ENCODE measurements at regions not wholly inside any gene's neighbourhood (a gene's known extent, or its start where the extent isn't known, plus 50 kb on each side); places are given as distances from the start of the nearest gene placed in this dataset.

DNA sequence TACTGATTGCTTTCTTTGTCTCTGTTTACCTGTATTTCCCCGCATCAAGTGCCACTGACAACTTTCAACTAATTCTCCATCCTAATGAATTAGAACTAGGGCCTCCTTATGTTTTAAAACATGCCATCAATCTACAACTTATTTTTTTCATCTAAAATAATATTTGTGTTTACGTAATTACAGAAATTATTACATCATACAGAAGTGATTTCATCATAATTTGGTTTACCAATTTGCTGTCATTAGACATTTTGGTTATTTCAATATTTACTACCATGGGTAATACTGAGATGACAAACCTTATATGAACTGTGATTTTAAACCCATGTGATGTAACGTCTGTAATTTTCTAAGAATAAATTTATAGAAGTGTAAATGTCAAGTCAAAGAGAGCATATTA, 468.0 kb upstream of the IL12A start:
- Histone ChIP-seq H2AFZ (ENCODE audit: low read depth) (no peak overlapping the region), H3K27ac (ENCODE audit: low read depth in 2 of 2, low read length in 1 of 2) (no peak overlapping the region), H3K9me3 (no peaks in the 10 kb centered on the region), H3K27me3 (ENCODE audit: insufficient read depth) (0 out of 2 replicates have a peak, but pooled peaks cover 7% of the 10 kb centered on the region), H3F3A (replicated peaks; ENCODE audit: insufficient read depth) (no peaks in the 10 kb centered on the region), H3K9ac (no peak overlapping the region), H3K4me2 (no peak overlapping the region), H4K20me1 (ENCODE audit: insufficient read depth) (no peaks in the 10 kb centered on the region), H3K36me3 (replicated peaks in 1 of 2; ENCODE audit: control insufficient read depth in 1 of 2, insufficient read depth in 2 of 2, low read length in 1 of 2) (no peaks in the 10 kb centered on the region), H3K4me3 (ENCODE audit: low read depth in 2 of 2, low read length in 1 of 2) (no peak overlapping the region), H3K4me1 (ENCODE audit: control insufficient read depth in 1 of 2, insufficient read depth in 2 of 2, low read depth in 1 of 2, low read length in 1 of 2) (no peaks in the 10 kb centered on the region), H3K79me2 (ENCODE audit: insufficient read depth) (no peaks in the 10 kb centered on the region), H3K9me2 (no peaks in the 10 kb centered on the region)
- 47% methylated on average over 3 of the region's 3 CpGs for WGBS (ENCODE audit: low lambda C conversion rate)
- DNase-seq, result no peak
- ChIA-PET POLR2A (no interaction called here), CTCF (no interaction called here)
- no peak for TF ChIP-seq MEF2A (IDR thresholded peaks at IDR 0.05; ENCODE audit: borderline replicate concordance, low read depth)
- TF ChIP-seq NRF1 (IDR thresholded peaks at IDR 0.05; ENCODE audit: low read depth, low read length), result no peak
- TF ChIP-seq SIN3A (IDR thresholded peaks at IDR 0.05; ENCODE audit: borderline replicate concordance, low read depth, low read length), result no peak
- no peak for TF ChIP-seq TCF12 (IDR thresholded peaks at IDR 0.05)

DNA sequence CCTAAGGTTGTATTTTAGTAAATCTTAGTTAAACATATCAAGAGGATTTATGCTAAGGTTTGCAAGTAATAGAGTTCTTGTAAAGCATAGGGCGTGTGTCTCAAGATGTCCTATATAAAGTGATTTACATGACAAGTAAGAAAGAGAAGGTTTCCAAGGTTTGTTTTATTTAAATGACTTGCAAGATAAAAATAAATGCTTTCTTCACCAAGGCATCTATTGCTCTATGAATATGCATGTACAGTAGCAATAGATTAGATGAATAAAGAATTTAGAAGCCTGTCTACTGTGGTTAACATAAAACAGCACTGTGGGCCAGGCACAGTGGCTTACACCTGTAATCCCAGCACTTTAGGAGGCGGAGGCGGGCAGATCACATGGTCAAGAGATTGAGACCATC, 466.4 kb upstream of the IL12A start:
- Histone ChIP-seq H2AFZ (ENCODE audit: low read depth) (no peak overlapping the region), H3K9me3 (no peaks in the 10 kb centered on the region), H3K4me2 (no peak overlapping the region), H3K4me3 (ENCODE audit: low read depth in 2 of 2, low read length in 1 of 2) (no peak overlapping the region), H3K9me2 (no peaks in the 10 kb centered on the region), H3K4me1 (ENCODE audit: control insufficient read depth in 1 of 2, insufficient read depth in 2 of 2, low read depth in 1 of 2, low read length in 1 of 2) (no peaks in the 10 kb centered on the region), H4K20me1 (ENCODE audit: insufficient read depth) (no peaks in the 10 kb centered on the region), H3K9ac (no peak overlapping the region), H3K79me2 (ENCODE audit: insufficient read depth) (no peaks in the 10 kb centered on the region), H3F3A (replicated peaks; ENCODE audit: insufficient read depth) (no peaks in the 10 kb centered on the region), H3K27ac (ENCODE audit: low read depth in 2 of 2, low read length in 1 of 2) (no peak overlapping the region), H3K36me3 (replicated peaks in 1 of 2; ENCODE audit: control insufficient read depth in 1 of 2, insufficient read depth in 2 of 2, low read length in 1 of 2) (no peaks in the 10 kb centered on the region), H3K27me3 (ENCODE audit: insufficient read depth) (no peaks in the 10 kb centered on the region)
- 40% methylated on average over 3 of the region's 3 CpGs for WGBS (ENCODE audit: low lambda C conversion rate)
- ChIA-PET CTCF (no interaction called here), POLR2A (no interaction called here)
- no peak for DNase-seq
- TF ChIP-seq RCOR1 (IDR thresholded peaks at IDR 0.05; ENCODE audit: low read length), result no peak
- TF ChIP-seq GATA2 (CRISPR knock-in tag; IDR thresholded peaks at IDR 0.05), result no peak
- TF ChIP-seq RAD21 (IDR thresholded peaks at IDR 0.05; ENCODE audit: low read length), result no peak
- TF ChIP-seq, protein P1, sequence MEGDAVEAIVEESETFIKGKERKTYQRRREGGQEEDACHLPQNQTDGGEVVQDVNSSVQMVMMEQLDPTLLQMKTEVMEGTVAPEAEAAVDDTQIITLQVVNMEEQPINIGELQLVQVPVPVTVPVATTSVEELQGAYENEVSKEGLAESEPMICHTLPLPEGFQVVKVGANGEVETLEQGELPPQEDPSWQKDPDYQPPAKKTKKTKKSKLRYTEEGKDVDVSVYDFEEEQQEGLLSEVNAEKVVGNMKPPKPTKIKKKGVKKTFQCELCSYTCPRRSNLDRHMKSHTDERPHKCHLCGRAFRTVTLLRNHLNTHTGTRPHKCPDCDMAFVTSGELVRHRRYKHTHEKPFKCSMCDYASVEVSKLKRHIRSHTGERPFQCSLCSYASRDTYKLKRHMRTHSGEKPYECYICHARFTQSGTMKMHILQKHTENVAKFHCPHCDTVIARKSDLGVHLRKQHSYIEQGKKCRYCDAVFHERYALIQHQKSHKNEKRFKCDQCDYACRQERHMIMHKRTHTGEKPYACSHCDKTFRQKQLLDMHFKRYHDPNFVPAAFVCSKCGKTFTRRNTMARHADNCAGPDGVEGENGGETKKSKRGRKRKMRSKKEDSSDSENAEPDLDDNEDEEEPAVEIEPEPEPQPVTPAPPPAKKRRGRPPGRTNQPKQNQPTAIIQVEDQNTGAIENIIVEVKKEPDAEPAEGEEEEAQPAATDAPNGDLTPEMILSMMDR (IDR thresholded peaks at IDR 0.05), result no peak
- TF ChIP-seq TAF1 (IDR thresholded peaks at IDR 0.05; ENCODE audit: borderline replicate concordance, low read depth, low read length), result no peak
- no peak for TF ChIP-seq RFX5 (IDR thresholded peaks at IDR 0.05; ENCODE audit: low read length)
- no peak for TF ChIP-seq TCF12 (IDR thresholded peaks at IDR 0.05)
- TF ChIP-seq EZH2phosphoT487 (IDR thresholded peaks at IDR 0.05; ENCODE audit: borderline replicate concordance, low read depth), result no peak
- no peak for TF ChIP-seq JUND (IDR thresholded peaks at IDR 0.05)
- TF ChIP-seq, protein P2, sequence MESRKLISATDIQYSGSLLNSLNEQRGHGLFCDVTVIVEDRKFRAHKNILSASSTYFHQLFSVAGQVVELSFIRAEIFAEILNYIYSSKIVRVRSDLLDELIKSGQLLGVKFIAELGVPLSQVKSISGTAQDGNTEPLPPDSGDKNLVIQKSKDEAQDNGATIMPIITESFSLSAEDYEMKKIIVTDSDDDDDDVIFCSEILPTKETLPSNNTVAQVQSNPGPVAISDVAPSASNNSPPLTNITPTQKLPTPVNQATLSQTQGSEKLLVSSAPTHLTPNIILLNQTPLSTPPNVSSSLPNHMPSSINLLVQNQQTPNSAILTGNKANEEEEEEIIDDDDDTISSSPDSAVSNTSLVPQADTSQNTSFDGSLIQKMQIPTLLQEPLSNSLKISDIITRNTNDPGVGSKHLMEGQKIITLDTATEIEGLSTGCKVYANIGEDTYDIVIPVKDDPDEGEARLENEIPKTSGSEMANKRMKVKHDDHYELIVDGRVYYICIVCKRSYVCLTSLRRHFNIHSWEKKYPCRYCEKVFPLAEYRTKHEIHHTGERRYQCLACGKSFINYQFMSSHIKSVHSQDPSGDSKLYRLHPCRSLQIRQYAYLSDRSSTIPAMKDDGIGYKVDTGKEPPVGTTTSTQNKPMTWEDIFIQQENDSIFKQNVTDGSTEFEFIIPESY (IDR thresholded peaks at IDR 0.05; ENCODE audit: borderline replicate concordance, low read depth), result no peak
- TF ChIP-seq, protein P3, sequence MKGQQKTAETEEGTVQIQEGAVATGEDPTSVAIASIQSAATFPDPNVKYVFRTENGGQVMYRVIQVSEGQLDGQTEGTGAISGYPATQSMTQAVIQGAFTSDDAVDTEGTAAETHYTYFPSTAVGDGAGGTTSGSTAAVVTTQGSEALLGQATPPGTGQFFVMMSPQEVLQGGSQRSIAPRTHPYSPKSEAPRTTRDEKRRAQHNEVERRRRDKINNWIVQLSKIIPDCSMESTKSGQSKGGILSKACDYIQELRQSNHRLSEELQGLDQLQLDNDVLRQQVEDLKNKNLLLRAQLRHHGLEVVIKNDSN (IDR thresholded peaks at IDR 0.05; ENCODE audit: borderline replicate concordance, low read depth), result no peak
- TF ChIP-seq, protein P4, sequence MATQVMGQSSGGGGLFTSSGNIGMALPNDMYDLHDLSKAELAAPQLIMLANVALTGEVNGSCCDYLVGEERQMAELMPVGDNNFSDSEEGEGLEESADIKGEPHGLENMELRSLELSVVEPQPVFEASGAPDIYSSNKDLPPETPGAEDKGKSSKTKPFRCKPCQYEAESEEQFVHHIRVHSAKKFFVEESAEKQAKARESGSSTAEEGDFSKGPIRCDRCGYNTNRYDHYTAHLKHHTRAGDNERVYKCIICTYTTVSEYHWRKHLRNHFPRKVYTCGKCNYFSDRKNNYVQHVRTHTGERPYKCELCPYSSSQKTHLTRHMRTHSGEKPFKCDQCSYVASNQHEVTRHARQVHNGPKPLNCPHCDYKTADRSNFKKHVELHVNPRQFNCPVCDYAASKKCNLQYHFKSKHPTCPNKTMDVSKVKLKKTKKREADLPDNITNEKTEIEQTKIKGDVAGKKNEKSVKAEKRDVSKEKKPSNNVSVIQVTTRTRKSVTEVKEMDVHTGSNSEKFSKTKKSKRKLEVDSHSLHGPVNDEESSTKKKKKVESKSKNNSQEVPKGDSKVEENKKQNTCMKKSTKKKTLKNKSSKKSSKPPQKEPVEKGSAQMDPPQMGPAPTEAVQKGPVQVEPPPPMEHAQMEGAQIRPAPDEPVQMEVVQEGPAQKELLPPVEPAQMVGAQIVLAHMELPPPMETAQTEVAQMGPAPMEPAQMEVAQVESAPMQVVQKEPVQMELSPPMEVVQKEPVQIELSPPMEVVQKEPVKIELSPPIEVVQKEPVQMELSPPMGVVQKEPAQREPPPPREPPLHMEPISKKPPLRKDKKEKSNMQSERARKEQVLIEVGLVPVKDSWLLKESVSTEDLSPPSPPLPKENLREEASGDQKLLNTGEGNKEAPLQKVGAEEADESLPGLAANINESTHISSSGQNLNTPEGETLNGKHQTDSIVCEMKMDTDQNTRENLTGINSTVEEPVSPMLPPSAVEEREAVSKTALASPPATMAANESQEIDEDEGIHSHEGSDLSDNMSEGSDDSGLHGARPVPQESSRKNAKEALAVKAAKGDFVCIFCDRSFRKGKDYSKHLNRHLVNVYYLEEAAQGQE (IDR thresholded peaks at IDR 0.05; ENCODE audit: low read depth, low read length), result no peak
- no peak for TF ChIP-seq TEAD4 (IDR thresholded peaks at IDR 0.05; ENCODE audit: borderline replicate concordance, insufficient read depth)
- no peak for TF ChIP-seq NRF1 (IDR thresholded peaks at IDR 0.05; ENCODE audit: low read depth, low read length)
- TF ChIP-seq CHD2 (IDR thresholded peaks at IDR 0.05; ENCODE audit: low read length, partially characterized antibody), result no peak
- TF ChIP-seq, protein P5, sequence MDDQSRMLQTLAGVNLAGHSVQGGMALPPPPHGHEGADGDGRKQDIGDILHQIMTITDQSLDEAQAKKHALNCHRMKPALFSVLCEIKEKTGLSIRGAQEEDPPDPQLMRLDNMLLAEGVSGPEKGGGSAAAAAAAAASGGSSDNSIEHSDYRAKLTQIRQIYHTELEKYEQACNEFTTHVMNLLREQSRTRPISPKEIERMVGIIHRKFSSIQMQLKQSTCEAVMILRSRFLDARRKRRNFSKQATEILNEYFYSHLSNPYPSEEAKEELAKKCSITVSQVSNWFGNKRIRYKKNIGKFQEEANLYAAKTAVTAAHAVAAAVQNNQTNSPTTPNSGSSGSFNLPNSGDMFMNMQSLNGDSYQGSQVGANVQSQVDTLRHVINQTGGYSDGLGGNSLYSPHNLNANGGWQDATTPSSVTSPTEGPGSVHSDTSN (IDR thresholded peaks at IDR 0.05), result no peak
- TF ChIP-seq RXRA (IDR thresholded peaks at IDR 0.05; ENCODE audit: borderline replicate concordance, low read depth), result no peak
- TF ChIP-seq FOXM1 (IDR thresholded peaks at IDR 0.05; ENCODE audit: low read depth), result no peak
